B cell (primary cell): ENCODE measurements at regions not wholly inside any gene's neighbourhood (a gene's known extent, or its start where the extent isn't known, plus 50 kb on each side); places are given as distances from the start of the nearest gene placed in this dataset.

Source experiments
- CTCF ChIP-seq: fragments of 200-600 bp; IDR thresholded peaks from one replicate; pipeline ENCODE4 v1.8.0; 2022; ENCODE audit warnings: antibody characterized with exemption, mild to moderate bottlenecking
- EZH2 ChIP-seq: IDR thresholded peaks from 2 replicates; pipeline ENCODE4 v1.6.1; 2012; ENCODE audit warnings: borderline replicate concordance, low read depth, mild to moderate bottlenecking, moderate library complexity, low read length; ENCODE audit not compliant: insufficient read depth, poor library complexity, severe bottlenecking

GRCh38 chr18:51490860-51491259, 293.4 kb upstream of the MEX3C start:
- no peak for TF ChIP-seq CTCF
- no peak for TF ChIP-seq EZH2
